Stimulated activated CD4-positive, alpha-beta T cell treated with anti-CD3 and anti-CD28 coated beads, Interleukin-12 subunit alpha, Interleukin-12 subunit beta, amount 100 ng/mL, for 48 hours (primary cell): ENCODE measurements at regions not wholly inside any gene's neighbourhood (a gene's known extent, or its start where the extent isn't known, plus 50 kb on each side); places are given as distances from the start of the nearest gene placed in this dataset.
A peak's percentile ranks its signal among the peaks of the same experiment; 100 is the strongest.

Source experiments
- DNase-seq, 3 donors: peaks; one replicate each; pipeline ENCODE4 v3.0.0-alpha.2; 2020; ENCODE audit warnings: low read depth in 2 of 3, low spot score in 1 of 3

- DNase-seq: no peak
These were observed 477.1 kb upstream of the ID2 start for GRCh38 chr2:8204711-8205110.

GRCh38 chr2:8209494-8209893 lies 472.4 kb upstream of the ID2 start:
- no peak for DNase-seq

GRCh38 chr2:8211384-8211783 lies 470.5 kb upstream of the ID2 start:
- DNase-seq: no peak

GRCh38 chr2:8212239-8212638 lies 469.6 kb upstream of the ID2 start:
- DNase-seq: no peak

- no peak for DNase-seq
These were observed 467.7 kb upstream of the ID2 start for GRCh38 chr2:8214036-8214615.

GRCh38 chr2:8215159-8215863 lies 466.5 kb upstream of the ID2 start:
- DNase-seq: no peak

GRCh38 chr2:8215982-8216381 lies 465.9 kb upstream of the ID2 start:
- DNase-seq: no peak

GRCh38 chr2:8216397-8216796 lies 465.5 kb upstream of the ID2 start:
- DNase-seq: no peak

- DNase-seq: no peak
These were observed 464.3 kb upstream of the ID2 start for GRCh38 chr2:8217468-8218030.

GRCh38 chr2:8219096-8219495 lies 462.8 kb upstream of the ID2 start:
- DNase-seq: no peak

GRCh38 chr2:8219631-8220355 lies 462.1 kb upstream of the ID2 start:
- no peak for DNase-seq

GRCh38 chr2:8222979-8223694 lies 458.7 kb upstream of the ID2 start:
- DNase-seq: no peak

- DNase-seq: no peak
These were observed 458.0 kb upstream of the ID2 start for GRCh38 chr2:8223695-8224346.

- no peak for DNase-seq
These were observed 457.3 kb upstream of the ID2 start for GRCh38 chr2:8224347-8225190.

GRCh38 chr2:8225266-8225665 lies 456.6 kb upstream of the ID2 start:
- DNase-seq: no peak

GRCh38 chr2:8225798-8226197 lies 456.1 kb upstream of the ID2 start:
- DNase-seq: no peak

- peak in 2 of 3 donors; percentile 8 to 20 for DNase-seq
These were observed 452.3 kb upstream of the ID2 start for GRCh38 chr2:8229546-8229986.

GRCh38 chr2:8230466-8230865 lies 451.4 kb upstream of the ID2 start:
- no peak for DNase-seq

GRCh38 chr2:8231902-8232301 lies 450.0 kb upstream of the ID2 start:
- DNase-seq: no peak

GRCh38 chr2:8232871-8233270 lies 449.0 kb upstream of the ID2 start:
- no peak for DNase-seq
